Stimulated activated CD8-positive, alpha-beta memory T cell treated with anti-CD3 and anti-CD28 coated beads, Interleukin-4, amount 100 ng/mL, for 24 hours (primary cell): ENCODE measurements at regions not wholly inside any gene's neighbourhood (a gene's known extent, or its start where the extent isn't known, plus 50 kb on each side); places are given as distances from the start of the nearest gene placed in this dataset.

Source experiments
- DNase-seq: peaks from one replicate; pipeline ENCODE4 v3.0.0-alpha.2; 2020; ENCODE audit warnings: low read depth

GRCh38 chr13:109368230-109368629, 418.2 kb downstream of the IRS2 start:
- no peak for DNase-seq

- DNase-seq: no peak
These were observed 419.9 kb downstream of the IRS2 start for GRCh38 chr13:109366525-109366924.

- DNase-seq: no peak
These were observed 423.0 kb downstream of the IRS2 start for GRCh38 chr13:109363431-109363830.

GRCh38 chr13:109362616-109363015, 423.8 kb downstream of the IRS2 start:
- DNase-seq: no peak

- no peak for DNase-seq
These were observed 424.7 kb downstream of the IRS2 start for GRCh38 chr13:109361562-109362289.

GRCh38 chr13:109357751-109358471, 428.5 kb downstream of the IRS2 start:
- DNase-seq: no peak

- no peak for DNase-seq
These were observed 430.4 kb downstream of the IRS2 start for GRCh38 chr13:109355875-109356434.

GRCh38 chr13:109355166-109355565, 431.2 kb downstream of the IRS2 start:
- DNase-seq: no peak

- no peak for DNase-seq
These were observed 435.1 kb downstream of the IRS2 start for GRCh38 chr13:109351236-109351635.

GRCh38 chr13:109348519-109349258, 437.7 kb downstream of the IRS2 start:
- no peak for DNase-seq

- DNase-seq: no peak
These were observed 440.3 kb downstream of the IRS2 start for GRCh38 chr13:109346060-109346459.

- no peak for DNase-seq
These were observed 440.9 kb downstream of the IRS2 start for GRCh38 chr13:109345433-109345941.

- DNase-seq: no peak
These were observed 441.7 kb downstream of the IRS2 start for GRCh38 chr13:109344552-109345157.

GRCh38 chr13:109336730-109337129, 449.7 kb downstream of the IRS2 start:
- DNase-seq: no peak

GRCh38 chr13:109333893-109334651, 452.3 kb downstream of the IRS2 start:
- no peak for DNase-seq

GRCh38 chr13:109332506-109333499, 453.6 kb downstream of the IRS2 start:
- no peak for DNase-seq

GRCh38 chr13:109331898-109332297, 454.5 kb downstream of the IRS2 start:
- no peak for DNase-seq

GRCh38 chr13:109331011-109331433, 455.4 kb downstream of the IRS2 start:
- no peak for DNase-seq

GRCh38 chr13:109330123-109330522, 456.3 kb downstream of the IRS2 start:
- DNase-seq: no peak

- no peak for DNase-seq
These were observed 457.2 kb downstream of the IRS2 start for GRCh38 chr13:109329175-109329574.
